GM21529 (cell line): ENCODE measurements at regions not wholly inside any gene's neighbourhood (a gene's known extent, or its start where the extent isn't known, plus 50 kb on each side); places are given as distances from the start of the nearest gene placed in this dataset.
"Not testable (repeated sequence)": the region's sequence is repeated elsewhere in the genome, so short reads cannot be mapped to it uniquely, and the experiment has no call there.

ENCODE experiments used
- ATAC-seq: cut with Tn5 transposase; IDR thresholded peaks from one replicate; pipeline ENCODE4 v1.9.1; 2021; ENCODE audit not compliant: unreplicated experiment

GRCh38 chr5:21341203-21341947 lies 1353.4 kb upstream of the CDH18 start:
- ATAC-seq: not testable (repeated sequence)

DNA sequence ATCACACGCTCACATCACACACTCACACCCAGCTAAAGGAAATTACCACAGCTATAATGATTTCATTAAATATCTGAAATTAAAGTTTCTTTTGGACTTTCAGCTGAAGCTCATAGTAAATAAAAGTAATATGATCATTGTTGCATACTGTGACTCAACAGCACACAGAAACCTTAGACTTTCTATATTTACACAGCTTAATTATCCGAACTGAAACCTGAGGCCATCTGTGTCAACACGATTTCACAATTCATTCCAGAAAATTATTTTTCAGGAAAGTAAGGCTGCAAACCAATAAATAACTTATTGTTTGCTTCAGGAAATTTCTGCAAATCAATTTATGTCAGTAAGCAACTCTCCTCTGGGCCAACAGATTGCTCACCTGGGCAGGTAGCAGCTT lies 1352.2 kb upstream of the CDH18 start:
- not testable (repeated sequence) for ATAC-seq

- not testable (repeated sequence) for ATAC-seq
Observed at GRCh38 chr5:21336478-21336877, 1348.5 kb upstream of the CDH18 start.

DNA sequence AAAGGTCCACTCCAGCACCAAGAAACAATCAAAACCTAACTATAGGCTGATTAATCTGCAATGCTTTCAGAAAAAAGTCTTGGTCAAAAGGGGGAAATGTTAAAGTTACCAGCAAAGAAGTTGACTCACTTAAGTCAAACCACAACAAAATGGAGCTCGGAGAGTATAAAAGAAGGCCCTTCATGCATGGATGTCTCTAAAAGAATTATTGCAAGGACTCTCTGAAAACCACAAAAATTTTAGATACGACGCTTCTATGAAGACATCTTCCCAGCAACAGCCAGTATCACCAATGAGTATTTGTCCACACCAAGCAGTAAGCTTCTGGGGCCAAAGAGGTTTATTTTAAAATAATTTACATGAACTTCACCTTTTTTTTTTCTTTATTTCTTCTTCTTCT lies 1327.4 kb upstream of the CDH18 start:
- not testable (repeated sequence) for ATAC-seq

- not testable (repeated sequence) for ATAC-seq
Observed at GRCh38 chr5:21301205-21301604, 1313.2 kb upstream of the CDH18 start.

GRCh38 chr5:21274361-21274760 lies 1286.4 kb upstream of the CDH18 start:
- not testable (repeated sequence) for ATAC-seq

DNA sequence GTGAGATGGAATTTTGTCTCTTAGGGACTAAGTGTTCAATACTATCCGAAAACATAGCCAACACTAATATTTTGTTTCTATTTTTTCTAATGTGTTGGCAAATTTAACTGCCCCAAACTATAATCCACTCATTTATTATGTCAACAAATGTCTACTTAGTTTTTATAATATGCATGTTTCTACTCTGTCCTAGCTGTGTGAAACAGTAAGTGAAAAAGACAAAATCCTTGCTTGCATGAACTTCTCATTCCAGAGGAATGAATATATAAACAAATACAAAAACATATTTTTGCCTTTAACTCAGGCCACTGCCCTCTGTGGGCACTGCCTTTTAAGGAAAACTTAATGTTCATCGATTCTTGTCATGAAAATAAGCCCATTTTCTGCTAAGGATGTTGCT lies 1275.4 kb upstream of the CDH18 start:
- no peak for ATAC-seq

DNA sequence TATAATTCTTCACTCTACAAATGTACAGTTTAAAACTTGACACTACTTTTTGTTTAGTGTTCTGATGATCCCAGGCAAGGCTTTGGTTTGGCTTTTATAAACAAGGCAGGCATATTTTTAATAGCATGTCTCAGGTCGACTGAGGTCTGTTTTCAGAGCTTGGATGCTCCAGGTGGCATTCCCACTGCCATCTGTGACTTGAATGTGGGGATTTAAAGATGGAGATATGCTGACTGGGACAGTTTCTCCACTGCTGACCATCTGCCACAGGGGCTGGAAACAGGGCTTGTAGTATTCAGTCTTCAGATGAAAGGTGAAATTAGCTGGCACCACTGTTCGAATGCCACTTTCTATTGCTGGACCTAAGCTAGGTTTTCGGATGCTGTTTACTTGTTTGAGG lies 1266.2 kb upstream of the CDH18 start:
- ATAC-seq: no peak

DNA sequence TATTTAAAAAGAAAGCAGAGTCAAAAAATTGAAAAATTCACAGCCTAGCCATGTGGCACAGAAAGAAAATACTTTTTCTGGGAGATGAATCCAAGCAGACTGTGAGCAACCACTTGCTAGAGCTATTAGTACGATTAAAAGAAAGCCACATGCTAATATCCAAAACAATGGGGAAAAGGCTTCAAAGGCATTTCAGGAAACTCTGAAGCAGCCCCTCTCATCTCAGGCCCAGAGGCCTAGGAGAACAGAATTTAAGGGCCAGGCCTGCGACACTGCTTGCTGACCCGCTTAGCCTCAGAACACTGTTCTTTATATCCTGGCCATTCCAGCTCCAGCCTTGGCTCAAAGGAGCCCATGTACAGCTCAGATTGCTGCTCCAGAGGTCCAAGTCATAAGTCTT lies 1257.0 kb upstream of the CDH18 start:
- ATAC-seq: no peak

DNA sequence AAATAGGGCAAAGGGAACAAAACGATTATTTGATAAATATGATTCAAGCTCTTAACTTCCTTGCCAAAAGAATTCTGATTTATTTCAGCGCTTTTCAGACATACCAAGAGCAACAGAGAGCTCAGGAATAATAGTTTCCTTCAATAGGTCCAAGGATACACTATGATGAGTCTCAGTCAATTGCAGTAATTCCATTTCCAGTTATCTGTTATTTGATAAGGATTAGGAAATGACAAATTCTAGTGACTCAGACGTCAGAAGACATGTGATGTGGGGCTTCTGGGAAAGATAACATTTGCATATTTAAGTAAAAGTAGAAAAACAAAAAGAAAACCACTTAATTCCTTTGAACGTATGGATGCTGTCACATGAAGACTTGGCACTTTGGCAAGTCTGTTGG lies 1250.8 kb upstream of the CDH18 start:
- ATAC-seq: no peak

- ATAC-seq: no peak
Observed at GRCh38 chr5:21237461-21237860, 1249.5 kb upstream of the CDH18 start.

DNA sequence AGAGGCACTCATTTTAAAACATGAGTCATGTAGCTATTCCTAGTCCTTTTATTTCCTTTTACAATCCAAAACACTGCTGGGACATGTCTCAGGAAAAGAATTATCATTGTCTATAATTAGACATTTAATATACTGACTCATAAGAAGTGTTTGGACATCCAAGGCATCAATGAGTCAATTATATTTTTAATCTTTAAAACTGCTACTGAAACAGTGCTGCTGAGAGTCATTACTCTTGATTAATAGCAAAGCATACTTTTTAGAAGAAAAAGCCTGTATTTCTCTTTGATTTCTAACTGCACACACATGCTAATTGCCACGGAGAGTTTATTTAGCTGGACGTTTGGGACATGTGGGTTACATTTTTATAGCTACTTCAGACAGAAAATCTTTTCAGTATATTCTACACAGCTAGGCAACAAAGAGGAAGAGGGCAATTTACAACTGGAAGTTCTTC lies 1249.0 kb upstream of the CDH18 start:
- no peak for ATAC-seq

DNA sequence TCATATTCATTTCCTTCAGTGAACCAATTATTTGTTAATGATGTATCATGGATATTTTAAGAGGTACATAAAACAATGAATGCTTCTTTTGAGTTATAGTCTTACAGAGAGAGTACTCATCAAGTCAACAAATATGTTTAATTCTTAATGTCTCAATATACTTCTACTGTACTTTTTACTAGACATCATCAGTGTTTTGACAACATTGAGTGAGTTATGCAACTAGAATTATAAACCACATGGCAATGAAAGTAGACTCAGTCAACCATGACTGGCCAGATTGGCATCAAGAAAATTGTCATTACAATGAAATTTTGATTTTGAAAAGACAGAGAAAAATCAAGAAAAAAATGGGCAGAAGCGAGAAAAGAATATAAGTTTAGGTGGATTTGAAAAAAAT lies 1248.1 kb upstream of the CDH18 start:
- ATAC-seq: no peak

GRCh38 chr5:21225223-21226064 lies 1237.4 kb upstream of the CDH18 start:
- no peak for ATAC-seq

- ATAC-seq: no peak
Observed at GRCh38 chr5:21221616-21222015, 1233.6 kb upstream of the CDH18 start.

- ATAC-seq: no peak
Observed at GRCh38 chr5:21219966-21220365, 1232.0 kb upstream of the CDH18 start.

- no peak for ATAC-seq
Observed at GRCh38 chr5:21219251-21219650, 1231.3 kb upstream of the CDH18 start.

DNA sequence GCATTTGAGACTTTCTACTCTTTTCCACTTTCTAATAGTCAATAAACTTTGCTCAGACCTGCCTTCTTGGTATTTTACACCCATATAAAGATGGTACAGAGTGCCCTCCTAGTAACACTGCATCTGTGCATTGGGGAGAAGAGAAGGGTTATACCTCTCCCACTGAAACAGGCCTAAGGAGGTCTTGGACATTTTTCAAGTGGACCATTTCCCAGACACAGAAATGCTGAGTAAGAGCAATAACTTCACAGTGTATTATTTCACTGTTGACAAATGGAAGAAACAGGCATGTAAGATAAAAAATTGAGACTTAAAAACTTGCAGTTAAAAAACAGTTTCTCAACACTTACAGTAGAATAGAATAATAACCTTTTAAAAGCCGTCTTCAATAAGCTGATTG lies 1224.0 kb upstream of the CDH18 start:
- no peak for ATAC-seq

- ATAC-seq: no peak
Observed at GRCh38 chr5:21209409-21209808, 1221.4 kb upstream of the CDH18 start.

DNA sequence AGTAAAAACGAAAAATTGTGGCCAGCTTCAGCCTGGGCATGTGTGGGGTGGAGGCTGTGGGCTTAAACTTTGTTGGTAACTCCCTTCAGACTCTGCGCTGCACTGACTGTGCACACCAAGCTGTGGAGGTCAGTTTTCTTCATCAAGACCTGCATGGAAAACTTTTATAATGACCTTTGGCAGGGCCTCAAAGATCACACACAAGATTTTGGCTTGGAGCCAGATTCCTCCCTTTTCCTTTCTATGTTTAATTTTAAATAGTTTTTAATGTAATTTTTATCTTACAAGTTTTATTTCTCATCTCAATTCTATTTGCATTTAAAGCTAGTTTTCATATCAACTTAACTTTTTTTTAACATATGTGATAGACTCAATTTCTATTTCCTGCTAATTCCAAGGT lies 1211.1 kb upstream of the CDH18 start:
- ATAC-seq: no peak

DNA sequence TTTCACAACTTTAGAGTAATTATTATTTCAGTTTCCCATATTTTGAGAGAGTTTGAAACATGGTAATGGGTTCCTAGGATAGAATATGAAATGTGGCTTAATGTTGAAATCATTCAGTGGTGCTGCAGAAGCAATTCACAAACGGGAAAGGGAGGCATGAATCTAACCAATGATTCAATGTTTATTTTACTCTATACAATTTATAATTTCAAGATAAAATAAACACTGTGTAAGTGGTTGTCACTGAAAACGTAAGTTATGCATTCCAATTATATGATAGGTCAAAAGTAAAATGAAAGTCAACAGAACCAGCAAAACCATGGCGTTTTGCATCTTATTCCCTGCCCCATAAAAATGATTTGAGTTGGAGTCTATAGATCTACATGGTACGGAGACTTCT lies 1207.1 kb upstream of the CDH18 start:
- no peak for ATAC-seq

- no peak for ATAC-seq
Observed at GRCh38 chr5:21185536-21185935, 1197.5 kb upstream of the CDH18 start.
